WTC11 (cell line): ENCODE measurements at regions not wholly inside any gene's neighbourhood (a gene's known extent, or its start where the extent isn't known, plus 50 kb on each side); places are given as distances from the start of the nearest gene placed in this dataset.

Experiments used
- ATAC-seq: fragments of 200-7000 bp; cut with Tn5 transposase; 2 replicates; pipeline ENCODE4 v1.10.0; 2021; ENCODE audit warnings: mild to moderate bottlenecking, moderate library complexity
- CTCF ChIA-PET: fragments of 300-600 bp; sonication (Branson Sonifier 250); formaldehyde crosslinking; loops from one replicate; lab custom pipeline; 2021; ENCODE audit warnings: antibody characterized with exemption; lab: Charles Lee
- POLR2A ChIA-PET: fragments of 350-600 bp; sonication (Branson Sonifier 250); formaldehyde crosslinking; loops from one replicate; lab custom pipeline; 2021; ENCODE audit warnings: antibody characterized with exemption; lab: Charles Lee
- DNase-seq: peaks from one replicate; pipeline ENCODE4 v3.0.0; 2021; ENCODE audit warnings: low spot score
- H3K27ac Mint-ChIP-seq: 2 replicates; pipeline ENCODE4 v1.8.0; 2021; ENCODE audit warnings: mixed read lengths
- H3K27me3 Mint-ChIP-seq: 2 replicates; pipeline ENCODE4 v1.8.0; 2021; ENCODE audit warnings: low read depth, mild to moderate bottlenecking, moderate library complexity, mixed read lengths
- H3K36me3 Mint-ChIP-seq: 2 replicates; pipeline ENCODE4 v1.8.0; 2021; ENCODE audit warnings: mixed read lengths
- H3K4me1 Mint-ChIP-seq: 2 replicates; pipeline ENCODE4 v1.8.0; 2022; ENCODE audit warnings: mixed read lengths
- H3K4me3 Mint-ChIP-seq: 2 replicates; pipeline ENCODE4 v1.8.0; 2021; ENCODE audit warnings: mild to moderate bottlenecking, moderate library complexity, mixed read lengths
- H3K9me3 Mint-ChIP-seq: 2 replicates; pipeline ENCODE4 v1.8.0; 2021; ENCODE audit warnings: mixed read lengths
- CREM ChIP-seq: sonication (generic); formaldehyde crosslinking; IDR thresholded peaks from 2 replicates; pipeline ENCODE4 v1.8.1; 2022; ENCODE audit warnings: mild to moderate bottlenecking, missing genetic modification reagents, moderate library complexity
- GRHL2 ChIP-seq: fragments of 250-450 bp; sonication (Bioruptor Pico); IDR thresholded peaks from 2 replicates; pipeline ENCODE4 v1.8.0; 2022; ENCODE audit warnings: mild to moderate bottlenecking, moderate library complexity; ENCODE audit not compliant: insufficient replicate concordance, severe bottlenecking
- IRF2 ChIP-seq: sonication (generic); formaldehyde crosslinking; IDR thresholded peaks from 2 replicates; pipeline ENCODE4 v1.8.0; 2022; ENCODE audit warnings: low read depth, missing genetic modification reagents, borderline replicate concordance
- JUN ChIP-seq: sonication (generic); formaldehyde crosslinking; IDR thresholded peaks from 2 replicates; pipeline ENCODE4 v1.8.0; 2023; ENCODE audit warnings: mild to moderate bottlenecking, missing genetic modification reagents
- KAT7 ChIP-seq: sonication (generic); formaldehyde crosslinking; IDR thresholded peaks from 2 replicates; pipeline ENCODE4 v1.8.1; 2023; ENCODE audit warnings: missing genetic modification reagents, mild to moderate bottlenecking, borderline replicate concordance
- MXD4 ChIP-seq: fragments of 250-450 bp; sonication (Bioruptor Pico); IDR thresholded peaks from 2 replicates; pipeline ENCODE4 v1.8.0; 2021; ENCODE audit warnings: mild to moderate bottlenecking, moderate library complexity, borderline replicate concordance
- NFATC4 ChIP-seq: fragments of 250-450 bp; sonication (Bioruptor Pico); IDR thresholded peaks from 2 replicates; pipeline ENCODE4 v1.9.0; 2021; ENCODE audit warnings: mild to moderate bottlenecking
- OVOL2 ChIP-seq: fragments of 250-450 bp; sonication (Bioruptor Pico); IDR thresholded peaks from 2 replicates; pipeline ENCODE4 v1.9.0; 2021; ENCODE audit warnings: mild to moderate bottlenecking, borderline replicate concordance
- RORB ChIP-seq: fragments of 250-450 bp; sonication (Bioruptor Pico); IDR thresholded peaks from 2 replicates; pipeline ENCODE4 v1.9.0; 2021; ENCODE audit warnings: mild to moderate bottlenecking
- TEAD1 ChIP-seq: sonication (generic); formaldehyde crosslinking; IDR thresholded peaks from 2 replicates; pipeline ENCODE4 v1.8.0; 2022; ENCODE audit warnings: mild to moderate bottlenecking, missing genetic modification reagents
- ZNF396 ChIP-seq: fragments of 250-450 bp; sonication (Bioruptor Pico); IDR thresholded peaks from 2 replicates; pipeline ENCODE4 v1.8.0; 2021; ENCODE audit warnings: mild to moderate bottlenecking, moderate library complexity, borderline replicate concordance
- TF ChIP-seq, protein P1 (sequence below): sonication (generic); formaldehyde crosslinking; IDR thresholded peaks from 2 replicates; pipeline ENCODE4 v1.8.1; 2023; ENCODE audit warnings: mild to moderate bottlenecking, missing genetic modification reagents, moderate library complexity
- TF ChIP-seq, protein P2 (sequence below): sonication (generic); formaldehyde crosslinking; IDR thresholded peaks from 2 replicates; pipeline ENCODE4 v1.8.1; 2022; ENCODE audit warnings: mild to moderate bottlenecking, moderate library complexity, missing genetic modification reagents
- TF ChIP-seq, protein P3 (sequence below): sonication (generic); formaldehyde crosslinking; IDR thresholded peaks from 2 replicates; pipeline ENCODE4 v1.8.1; 2023; ENCODE audit warnings: mild to moderate bottlenecking, missing genetic modification reagents
- TF ChIP-seq, protein P4 (sequence below): sonication (generic); formaldehyde crosslinking; IDR thresholded peaks from 2 replicates; pipeline ENCODE4 v1.8.0; 2023; ENCODE audit warnings: missing genetic modification reagents, mild to moderate bottlenecking, borderline replicate concordance
- TF ChIP-seq, protein P5 (sequence below): sonication (generic); formaldehyde crosslinking; IDR thresholded peaks from 2 replicates; pipeline ENCODE4 v1.8.1; 2023; ENCODE audit warnings: mild to moderate bottlenecking, missing genetic modification reagents, borderline replicate concordance
- TF ChIP-seq, protein P6 (sequence below): fragments of 250-450 bp; sonication (Bioruptor Pico); IDR thresholded peaks from 2 replicates; pipeline ENCODE4 v1.8.0; 2021; ENCODE audit warnings: mild to moderate bottlenecking
- TF ChIP-seq, protein P7 (sequence below): fragments of 250-450 bp; sonication (Bioruptor Pico); IDR thresholded peaks from 2 replicates; pipeline ENCODE4 v1.9.0; 2021; ENCODE audit warnings: mild to moderate bottlenecking, borderline replicate concordance

DNA sequence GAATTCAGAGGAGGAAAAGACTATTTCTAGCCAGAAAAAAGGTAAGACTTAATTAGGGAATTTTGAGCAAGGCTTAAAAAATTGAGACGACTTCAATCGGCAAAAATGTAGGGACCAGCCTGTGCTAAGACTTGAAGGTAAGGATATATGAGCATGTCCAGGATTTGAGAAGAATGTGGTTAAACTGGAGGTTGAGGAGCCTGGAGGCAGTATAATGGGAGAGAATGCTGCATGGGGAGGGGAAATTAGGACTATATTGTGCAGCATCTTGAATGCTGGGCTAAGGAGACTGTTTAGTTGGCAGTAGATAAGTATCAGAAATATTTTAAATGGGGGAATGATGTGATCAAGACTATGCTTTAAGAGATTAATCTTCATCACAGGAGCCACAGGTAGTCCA lies 53.1 kb upstream of the PCGF5 start:
- ATAC-seq (no peak), DNase-seq (no peak)
- H3K27me3 Mint-ChIP-seq: peaks cover 84% of the 10 kb centered on the region
- CTCF ChIA-PET: no interaction called here
- H3K4me3 Mint-ChIP-seq: no peak overlapping the region
- 0 out of 2 replicates have a peak, but pooled peaks cover 3% of the 10 kb centered on the region for H3K4me1 Mint-ChIP-seq
- H3K27ac Mint-ChIP-seq: no peak overlapping the region
- POLR2A ChIA-PET: no interaction called here
- H3K36me3 Mint-ChIP-seq: no peaks in the 10 kb centered on the region
- peaks cover 3% of the 10 kb centered on the region for H3K9me3 Mint-ChIP-seq
- TF ChIP-seq GRHL2 (no peak), ZNF396 (CRISPR knock-in tag) (no peak), KAT7 (CRISPR knock-in tag) (no peak), RORB (CRISPR knock-in tag) (no peak), NFATC4 (CRISPR knock-in tag) (no peak), IRF2 (CRISPR knock-in tag) (no peak), CREM (CRISPR knock-in tag) (no peak), MXD4 (CRISPR knock-in tag) (no peak), TEAD1 (no peak), OVOL2 (CRISPR knock-in tag) (no peak), JUN (CRISPR knock-in tag) (no peak)
- TF ChIP-seq, protein P1, sequence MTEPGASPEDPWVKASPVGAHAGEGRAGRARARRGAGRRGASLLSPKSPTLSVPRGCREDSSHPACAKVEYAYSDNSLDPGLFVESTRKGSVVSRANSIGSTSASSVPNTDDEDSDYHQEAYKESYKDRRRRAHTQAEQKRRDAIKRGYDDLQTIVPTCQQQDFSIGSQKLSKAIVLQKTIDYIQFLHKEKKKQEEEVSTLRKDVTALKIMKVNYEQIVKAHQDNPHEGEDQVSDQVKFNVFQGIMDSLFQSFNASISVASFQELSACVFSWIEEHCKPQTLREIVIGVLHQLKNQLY (CRISPR knock-in tag): no peak
- TF ChIP-seq, protein P2, sequence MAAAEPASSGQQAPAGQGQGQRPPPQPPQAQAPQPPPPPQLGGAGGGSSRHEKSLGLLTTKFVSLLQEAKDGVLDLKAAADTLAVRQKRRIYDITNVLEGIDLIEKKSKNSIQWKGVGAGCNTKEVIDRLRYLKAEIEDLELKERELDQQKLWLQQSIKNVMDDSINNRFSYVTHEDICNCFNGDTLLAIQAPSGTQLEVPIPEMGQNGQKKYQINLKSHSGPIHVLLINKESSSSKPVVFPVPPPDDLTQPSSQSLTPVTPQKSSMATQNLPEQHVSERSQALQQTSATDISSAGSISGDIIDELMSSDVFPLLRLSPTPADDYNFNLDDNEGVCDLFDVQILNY (CRISPR knock-in tag): no peak
- TF ChIP-seq, protein P3, sequence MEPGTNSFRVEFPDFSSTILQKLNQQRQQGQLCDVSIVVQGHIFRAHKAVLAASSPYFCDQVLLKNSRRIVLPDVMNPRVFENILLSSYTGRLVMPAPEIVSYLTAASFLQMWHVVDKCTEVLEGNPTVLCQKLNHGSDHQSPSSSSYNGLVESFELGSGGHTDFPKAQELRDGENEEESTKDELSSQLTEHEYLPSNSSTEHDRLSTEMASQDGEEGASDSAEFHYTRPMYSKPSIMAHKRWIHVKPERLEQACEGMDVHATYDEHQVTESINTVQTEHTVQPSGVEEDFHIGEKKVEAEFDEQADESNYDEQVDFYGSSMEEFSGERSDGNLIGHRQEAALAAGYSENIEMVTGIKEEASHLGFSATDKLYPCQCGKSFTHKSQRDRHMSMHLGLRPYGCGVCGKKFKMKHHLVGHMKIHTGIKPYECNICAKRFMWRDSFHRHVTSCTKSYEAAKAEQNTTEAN (CRISPR knock-in tag): no peak
- TF ChIP-seq, protein P4, sequence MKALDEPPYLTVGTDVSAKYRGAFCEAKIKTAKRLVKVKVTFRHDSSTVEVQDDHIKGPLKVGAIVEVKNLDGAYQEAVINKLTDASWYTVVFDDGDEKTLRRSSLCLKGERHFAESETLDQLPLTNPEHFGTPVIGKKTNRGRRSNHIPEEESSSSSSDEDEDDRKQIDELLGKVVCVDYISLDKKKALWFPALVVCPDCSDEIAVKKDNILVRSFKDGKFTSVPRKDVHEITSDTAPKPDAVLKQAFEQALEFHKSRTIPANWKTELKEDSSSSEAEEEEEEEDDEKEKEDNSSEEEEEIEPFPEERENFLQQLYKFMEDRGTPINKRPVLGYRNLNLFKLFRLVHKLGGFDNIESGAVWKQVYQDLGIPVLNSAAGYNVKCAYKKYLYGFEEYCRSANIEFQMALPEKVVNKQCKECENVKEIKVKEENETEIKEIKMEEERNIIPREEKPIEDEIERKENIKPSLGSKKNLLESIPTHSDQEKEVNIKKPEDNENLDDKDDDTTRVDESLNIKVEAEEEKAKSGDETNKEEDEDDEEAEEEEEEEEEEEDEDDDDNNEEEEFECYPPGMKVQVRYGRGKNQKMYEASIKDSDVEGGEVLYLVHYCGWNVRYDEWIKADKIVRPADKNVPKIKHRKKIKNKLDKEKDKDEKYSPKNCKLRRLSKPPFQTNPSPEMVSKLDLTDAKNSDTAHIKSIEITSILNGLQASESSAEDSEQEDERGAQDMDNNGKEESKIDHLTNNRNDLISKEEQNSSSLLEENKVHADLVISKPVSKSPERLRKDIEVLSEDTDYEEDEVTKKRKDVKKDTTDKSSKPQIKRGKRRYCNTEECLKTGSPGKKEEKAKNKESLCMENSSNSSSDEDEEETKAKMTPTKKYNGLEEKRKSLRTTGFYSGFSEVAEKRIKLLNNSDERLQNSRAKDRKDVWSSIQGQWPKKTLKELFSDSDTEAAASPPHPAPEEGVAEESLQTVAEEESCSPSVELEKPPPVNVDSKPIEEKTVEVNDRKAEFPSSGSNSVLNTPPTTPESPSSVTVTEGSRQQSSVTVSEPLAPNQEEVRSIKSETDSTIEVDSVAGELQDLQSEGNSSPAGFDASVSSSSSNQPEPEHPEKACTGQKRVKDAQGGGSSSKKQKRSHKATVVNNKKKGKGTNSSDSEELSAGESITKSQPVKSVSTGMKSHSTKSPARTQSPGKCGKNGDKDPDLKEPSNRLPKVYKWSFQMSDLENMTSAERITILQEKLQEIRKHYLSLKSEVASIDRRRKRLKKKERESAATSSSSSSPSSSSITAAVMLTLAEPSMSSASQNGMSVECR (CRISPR knock-in tag): no peak
- TF ChIP-seq, protein P5, sequence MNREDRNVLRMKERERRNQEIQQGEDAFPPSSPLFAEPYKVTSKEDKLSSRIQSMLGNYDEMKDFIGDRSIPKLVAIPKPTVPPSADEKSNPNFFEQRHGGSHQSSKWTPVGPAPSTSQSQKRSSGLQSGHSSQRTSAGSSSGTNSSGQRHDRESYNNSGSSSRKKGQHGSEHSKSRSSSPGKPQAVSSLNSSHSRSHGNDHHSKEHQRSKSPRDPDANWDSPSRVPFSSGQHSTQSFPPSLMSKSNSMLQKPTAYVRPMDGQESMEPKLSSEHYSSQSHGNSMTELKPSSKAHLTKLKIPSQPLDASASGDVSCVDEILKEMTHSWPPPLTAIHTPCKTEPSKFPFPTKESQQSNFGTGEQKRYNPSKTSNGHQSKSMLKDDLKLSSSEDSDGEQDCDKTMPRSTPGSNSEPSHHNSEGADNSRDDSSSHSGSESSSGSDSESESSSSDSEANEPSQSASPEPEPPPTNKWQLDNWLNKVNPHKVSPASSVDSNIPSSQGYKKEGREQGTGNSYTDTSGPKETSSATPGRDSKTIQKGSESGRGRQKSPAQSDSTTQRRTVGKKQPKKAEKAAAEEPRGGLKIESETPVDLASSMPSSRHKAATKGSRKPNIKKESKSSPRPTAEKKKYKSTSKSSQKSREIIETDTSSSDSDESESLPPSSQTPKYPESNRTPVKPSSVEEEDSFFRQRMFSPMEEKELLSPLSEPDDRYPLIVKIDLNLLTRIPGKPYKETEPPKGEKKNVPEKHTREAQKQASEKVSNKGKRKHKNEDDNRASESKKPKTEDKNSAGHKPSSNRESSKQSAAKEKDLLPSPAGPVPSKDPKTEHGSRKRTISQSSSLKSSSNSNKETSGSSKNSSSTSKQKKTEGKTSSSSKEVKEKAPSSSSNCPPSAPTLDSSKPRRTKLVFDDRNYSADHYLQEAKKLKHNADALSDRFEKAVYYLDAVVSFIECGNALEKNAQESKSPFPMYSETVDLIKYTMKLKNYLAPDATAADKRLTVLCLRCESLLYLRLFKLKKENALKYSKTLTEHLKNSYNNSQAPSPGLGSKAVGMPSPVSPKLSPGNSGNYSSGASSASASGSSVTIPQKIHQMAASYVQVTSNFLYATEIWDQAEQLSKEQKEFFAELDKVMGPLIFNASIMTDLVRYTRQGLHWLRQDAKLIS (CRISPR knock-in tag): no peak
- TF ChIP-seq, protein P6, sequence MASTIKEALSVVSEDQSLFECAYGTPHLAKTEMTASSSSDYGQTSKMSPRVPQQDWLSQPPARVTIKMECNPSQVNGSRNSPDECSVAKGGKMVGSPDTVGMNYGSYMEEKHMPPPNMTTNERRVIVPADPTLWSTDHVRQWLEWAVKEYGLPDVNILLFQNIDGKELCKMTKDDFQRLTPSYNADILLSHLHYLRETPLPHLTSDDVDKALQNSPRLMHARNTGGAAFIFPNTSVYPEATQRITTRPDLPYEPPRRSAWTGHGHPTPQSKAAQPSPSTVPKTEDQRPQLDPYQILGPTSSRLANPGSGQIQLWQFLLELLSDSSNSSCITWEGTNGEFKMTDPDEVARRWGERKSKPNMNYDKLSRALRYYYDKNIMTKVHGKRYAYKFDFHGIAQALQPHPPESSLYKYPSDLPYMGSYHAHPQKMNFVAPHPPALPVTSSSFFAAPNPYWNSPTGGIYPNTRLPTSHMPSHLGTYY (CRISPR knock-in tag): no peak
- TF ChIP-seq, protein P7, sequence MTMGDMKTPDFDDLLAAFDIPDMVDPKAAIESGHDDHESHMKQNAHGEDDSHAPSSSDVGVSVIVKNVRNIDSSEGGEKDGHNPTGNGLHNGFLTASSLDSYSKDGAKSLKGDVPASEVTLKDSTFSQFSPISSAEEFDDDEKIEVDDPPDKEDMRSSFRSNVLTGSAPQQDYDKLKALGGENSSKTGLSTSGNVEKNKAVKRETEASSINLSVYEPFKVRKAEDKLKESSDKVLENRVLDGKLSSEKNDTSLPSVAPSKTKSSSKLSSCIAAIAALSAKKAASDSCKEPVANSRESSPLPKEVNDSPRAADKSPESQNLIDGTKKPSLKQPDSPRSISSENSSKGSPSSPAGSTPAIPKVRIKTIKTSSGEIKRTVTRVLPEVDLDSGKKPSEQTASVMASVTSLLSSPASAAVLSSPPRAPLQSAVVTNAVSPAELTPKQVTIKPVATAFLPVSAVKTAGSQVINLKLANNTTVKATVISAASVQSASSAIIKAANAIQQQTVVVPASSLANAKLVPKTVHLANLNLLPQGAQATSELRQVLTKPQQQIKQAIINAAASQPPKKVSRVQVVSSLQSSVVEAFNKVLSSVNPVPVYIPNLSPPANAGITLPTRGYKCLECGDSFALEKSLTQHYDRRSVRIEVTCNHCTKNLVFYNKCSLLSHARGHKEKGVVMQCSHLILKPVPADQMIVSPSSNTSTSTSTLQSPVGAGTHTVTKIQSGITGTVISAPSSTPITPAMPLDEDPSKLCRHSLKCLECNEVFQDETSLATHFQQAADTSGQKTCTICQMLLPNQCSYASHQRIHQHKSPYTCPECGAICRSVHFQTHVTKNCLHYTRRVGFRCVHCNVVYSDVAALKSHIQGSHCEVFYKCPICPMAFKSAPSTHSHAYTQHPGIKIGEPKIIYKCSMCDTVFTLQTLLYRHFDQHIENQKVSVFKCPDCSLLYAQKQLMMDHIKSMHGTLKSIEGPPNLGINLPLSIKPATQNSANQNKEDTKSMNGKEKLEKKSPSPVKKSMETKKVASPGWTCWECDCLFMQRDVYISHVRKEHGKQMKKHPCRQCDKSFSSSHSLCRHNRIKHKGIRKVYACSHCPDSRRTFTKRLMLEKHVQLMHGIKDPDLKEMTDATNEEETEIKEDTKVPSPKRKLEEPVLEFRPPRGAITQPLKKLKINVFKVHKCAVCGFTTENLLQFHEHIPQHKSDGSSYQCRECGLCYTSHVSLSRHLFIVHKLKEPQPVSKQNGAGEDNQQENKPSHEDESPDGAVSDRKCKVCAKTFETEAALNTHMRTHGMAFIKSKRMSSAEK (CRISPR knock-in tag): no peak
